HL-60 (cell line): ENCODE measurements at regions not wholly inside any gene's neighbourhood (a gene's known extent, or its start where the extent isn't known, plus 50 kb on each side); places are given as distances from the start of the nearest gene placed in this dataset.

Experiments used
- DNase-seq, 2 experiments: peaks; one replicate each; pipeline ENCODE4 v3.0.0-alpha.2; 2010 to 2020; ENCODE audit warnings: low read depth in 1 of 2, low spot score in 1 of 2
- H3K27ac ChIP-seq: fragments of 250-450 bp; sonication (Bioruptor Pico); replicated peaks from 2 replicates; pipeline ENCODE4 v1.5.1; 2020; ENCODE audit warnings: mild to moderate bottlenecking, moderate library complexity
- H3K27me3 ChIP-seq: fragments of 250-450 bp; sonication (Bioruptor Pico); 2 replicates; pipeline ENCODE4 v1.5.1; 2021; ENCODE audit warnings: mild to moderate bottlenecking, moderate library complexity; ENCODE audit not compliant: insufficient read depth, poor library complexity, severe bottlenecking
- H3K4me3 ChIP-seq: replicated peaks from 2 replicates; pipeline ENCODE4 v1.5.1; 2011; ENCODE audit warnings: mild to moderate bottlenecking, control low read depth, low read length; ENCODE audit not compliant: insufficient read depth
- CTCF ChIP-seq: IDR thresholded peaks from one replicate; pipeline ENCODE4 v1.5.1; 2011; ENCODE audit warnings: low read length, control low read depth, inconsistent platforms; ENCODE audit not compliant: insufficient read depth
- GABPA ChIP-seq: IDR thresholded peaks from 2 replicates; pipeline ENCODE4 v1.6.1; 2012; ENCODE audit warnings: low read depth
- POLR2AphosphoS5 ChIP-seq: IDR thresholded peaks from 2 replicates; pipeline ENCODE4 v1.6.1; 2012; ENCODE audit warnings: low read depth
- SPI1 ChIP-seq: IDR thresholded peaks from 2 replicates; pipeline ENCODE4 v1.6.1; 2012; ENCODE audit warnings: low read depth, mild to moderate bottlenecking, borderline replicate concordance
- TF ChIP-seq, protein P1 (sequence below): IDR thresholded peaks from 2 replicates; pipeline ENCODE4 v1.6.1; 2012; ENCODE audit warnings: low read depth; ENCODE audit not compliant: insufficient replicate concordance

DNA sequence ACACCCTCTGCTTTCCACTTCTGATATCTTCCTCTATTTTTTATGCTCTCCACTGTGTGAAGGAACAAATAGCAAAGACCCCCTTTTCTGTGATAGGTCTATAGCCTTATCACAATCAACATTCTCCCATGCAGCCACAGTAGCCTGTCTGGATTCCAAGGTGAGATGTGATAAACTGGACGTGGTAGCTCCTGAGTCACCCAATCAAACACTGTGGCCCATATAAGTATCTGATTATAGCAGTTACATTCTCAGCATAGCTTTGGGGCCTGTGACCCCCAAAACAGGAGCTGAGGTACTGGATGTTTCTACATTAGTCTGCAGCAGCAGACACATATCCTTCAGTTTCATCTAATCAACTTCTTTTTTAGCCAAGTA is 172.7 kb upstream of the IGFBP7 start:
- Histone ChIP-seq H3K4me3 (no peak overlapping the region), H3K27me3 (no peaks in the 10 kb centered on the region), H3K27ac (no peak overlapping the region)
- no peak for DNase-seq
- TF ChIP-seq SPI1 (no peak), GABPA (no peak), POLR2AphosphoS5 (no peak), CTCF (no peak)
- TF ChIP-seq, protein P1, sequence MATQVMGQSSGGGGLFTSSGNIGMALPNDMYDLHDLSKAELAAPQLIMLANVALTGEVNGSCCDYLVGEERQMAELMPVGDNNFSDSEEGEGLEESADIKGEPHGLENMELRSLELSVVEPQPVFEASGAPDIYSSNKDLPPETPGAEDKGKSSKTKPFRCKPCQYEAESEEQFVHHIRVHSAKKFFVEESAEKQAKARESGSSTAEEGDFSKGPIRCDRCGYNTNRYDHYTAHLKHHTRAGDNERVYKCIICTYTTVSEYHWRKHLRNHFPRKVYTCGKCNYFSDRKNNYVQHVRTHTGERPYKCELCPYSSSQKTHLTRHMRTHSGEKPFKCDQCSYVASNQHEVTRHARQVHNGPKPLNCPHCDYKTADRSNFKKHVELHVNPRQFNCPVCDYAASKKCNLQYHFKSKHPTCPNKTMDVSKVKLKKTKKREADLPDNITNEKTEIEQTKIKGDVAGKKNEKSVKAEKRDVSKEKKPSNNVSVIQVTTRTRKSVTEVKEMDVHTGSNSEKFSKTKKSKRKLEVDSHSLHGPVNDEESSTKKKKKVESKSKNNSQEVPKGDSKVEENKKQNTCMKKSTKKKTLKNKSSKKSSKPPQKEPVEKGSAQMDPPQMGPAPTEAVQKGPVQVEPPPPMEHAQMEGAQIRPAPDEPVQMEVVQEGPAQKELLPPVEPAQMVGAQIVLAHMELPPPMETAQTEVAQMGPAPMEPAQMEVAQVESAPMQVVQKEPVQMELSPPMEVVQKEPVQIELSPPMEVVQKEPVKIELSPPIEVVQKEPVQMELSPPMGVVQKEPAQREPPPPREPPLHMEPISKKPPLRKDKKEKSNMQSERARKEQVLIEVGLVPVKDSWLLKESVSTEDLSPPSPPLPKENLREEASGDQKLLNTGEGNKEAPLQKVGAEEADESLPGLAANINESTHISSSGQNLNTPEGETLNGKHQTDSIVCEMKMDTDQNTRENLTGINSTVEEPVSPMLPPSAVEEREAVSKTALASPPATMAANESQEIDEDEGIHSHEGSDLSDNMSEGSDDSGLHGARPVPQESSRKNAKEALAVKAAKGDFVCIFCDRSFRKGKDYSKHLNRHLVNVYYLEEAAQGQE: no peak

DNA sequence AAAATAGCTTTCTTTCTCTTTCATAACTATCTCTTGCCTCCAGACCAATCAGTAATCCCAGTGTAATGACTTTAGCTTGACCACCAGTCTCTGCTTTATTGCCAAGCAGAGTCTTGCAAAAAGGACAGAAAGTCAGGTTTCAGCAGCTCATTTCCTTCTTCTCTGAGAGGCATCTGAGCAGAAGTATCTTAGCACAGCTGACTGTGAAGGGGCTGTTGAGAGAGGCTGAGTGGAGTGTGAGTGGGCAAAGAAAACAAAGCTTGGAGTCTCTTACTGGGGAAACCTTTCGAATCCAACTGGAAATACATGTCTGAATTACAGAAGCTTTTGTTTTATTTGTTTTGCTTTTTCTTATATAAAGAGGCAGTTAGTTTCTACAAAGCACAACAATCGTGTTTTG is 170.3 kb upstream of the IGFBP7 start:
- no peak overlapping the region for H3K4me3 ChIP-seq
- TF ChIP-seq POLR2AphosphoS5: no peak
- no peak for TF ChIP-seq GABPA
- TF ChIP-seq, protein P1: no peak
- no peak for TF ChIP-seq SPI1
- no peak for TF ChIP-seq CTCF
- DNase-seq: no peak
- no peaks in the 10 kb centered on the region for H3K27me3 ChIP-seq
- no peak overlapping the region for H3K27ac ChIP-seq

GRCh38 chr4:57278780-57279179 is 168.6 kb upstream of the IGFBP7 start:
- TF ChIP-seq, protein P1: no peak
- no peak for TF ChIP-seq POLR2AphosphoS5
- no peak for TF ChIP-seq CTCF
- no peak for TF ChIP-seq GABPA
- TF ChIP-seq SPI1: no peak
- no peaks in the 10 kb centered on the region for H3K27me3 ChIP-seq
- H3K4me3 ChIP-seq: no peak overlapping the region
- no peak overlapping the region for H3K27ac ChIP-seq
- no peak for DNase-seq
